Osteocyte (in vitro differentiated cells): ENCODE measurements at regions not wholly inside any gene's neighbourhood (a gene's known extent, or its start where the extent isn't known, plus 50 kb on each side); places are given as distances from the start of the nearest gene placed in this dataset.

Experiments
- DNase-seq: peaks from one replicate; pipeline ENCODE4 v3.0.0; 2021; ENCODE audit warnings: mixed read lengths; ENCODE audit not compliant: unreplicated experiment; ENCODE audit errors: extremely low spot score
- H3K27ac Mint-ChIP-seq: one replicate; pipeline ENCODE4 v1.8.0; 2021; ENCODE audit warnings: mild to moderate bottlenecking, mixed read lengths; ENCODE audit not compliant: unreplicated experiment
- H3K27me3 Mint-ChIP-seq: one replicate; pipeline ENCODE4 v1.8.0; 2021; ENCODE audit warnings: mixed read lengths; ENCODE audit not compliant: unreplicated experiment
- H3K36me3 Mint-ChIP-seq: one replicate; pipeline ENCODE4 v1.8.0; 2021; ENCODE audit warnings: mixed read lengths; ENCODE audit not compliant: unreplicated experiment
- H3K4me1 Mint-ChIP-seq: one replicate; pipeline ENCODE4 v1.8.0; 2021; ENCODE audit warnings: mixed read lengths; ENCODE audit not compliant: unreplicated experiment
- H3K4me3 Mint-ChIP-seq: one replicate; pipeline ENCODE4 v1.8.0; 2021; ENCODE audit warnings: mild to moderate bottlenecking, moderate library complexity, mixed read lengths; ENCODE audit not compliant: unreplicated experiment
- H3K9me3 Mint-ChIP-seq: one replicate; pipeline ENCODE4 v1.8.0; 2021; ENCODE audit warnings: mixed read lengths; ENCODE audit not compliant: unreplicated experiment
- TF ChIP-seq, protein P1 (sequence below): fragments of 200-600 bp; sonication (generic); IDR thresholded peaks from 2 replicates; pipeline ENCODE4 v1.5.0; 2021; ENCODE audit warnings: antibody characterized with exemption, mild to moderate bottlenecking, moderate library complexity

DNA sequence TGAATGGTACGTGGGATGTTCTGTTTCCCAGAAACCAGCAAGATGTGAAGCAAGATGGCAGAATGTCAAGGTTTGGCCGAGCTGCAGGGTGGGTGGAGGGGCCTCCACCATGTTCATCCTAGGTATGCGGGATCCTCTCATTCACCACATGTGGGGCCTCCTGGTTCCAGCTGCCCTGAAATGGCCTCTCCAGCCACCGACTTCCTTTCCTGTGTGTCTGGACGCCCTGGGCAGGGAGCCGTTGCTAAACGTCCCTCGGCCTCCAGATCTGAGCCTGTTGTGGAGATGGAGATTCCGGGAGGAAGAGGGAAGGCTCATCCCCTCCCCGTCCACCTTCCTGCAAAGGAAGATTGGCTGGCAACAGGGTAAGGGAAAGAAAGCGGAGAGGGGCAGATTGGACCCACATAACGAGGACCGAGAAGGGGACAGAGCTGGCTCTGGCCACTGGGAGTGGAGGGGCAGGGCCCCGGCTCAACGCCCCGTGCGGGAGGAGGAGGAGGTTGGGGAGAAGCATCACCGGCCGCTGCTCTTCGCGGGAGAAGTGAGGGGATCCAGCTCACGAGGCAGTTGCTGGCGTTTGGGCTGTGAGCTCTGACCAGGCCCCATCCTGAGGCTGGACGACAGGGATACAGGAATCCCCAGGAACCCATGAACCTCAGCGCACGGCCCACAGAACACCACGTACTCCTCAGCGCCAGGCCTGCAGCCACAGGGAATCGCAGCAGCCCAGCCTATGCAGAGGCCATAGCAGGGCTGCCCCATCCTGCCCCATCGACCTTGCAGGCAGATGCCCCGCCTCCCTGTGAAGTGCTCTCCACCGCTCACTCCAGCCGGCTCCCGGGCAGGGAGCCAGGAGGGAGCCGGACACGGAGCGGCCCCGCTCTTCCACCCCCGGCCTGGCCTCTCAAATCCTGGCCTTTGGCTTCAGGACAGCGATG lies 98.3 kb downstream of the FOXL3 start:
- peaks cover 3% of the 10 kb centered on the region for H3K4me1 Mint-ChIP-seq
- H3K4me3 Mint-ChIP-seq, result no peak overlapping the region
- peaks cover 27% of the 10 kb centered on the region for H3K27me3 Mint-ChIP-seq
- H3K9me3 Mint-ChIP-seq, result peaks cover 15% of the 10 kb centered on the region
- no peaks in the 10 kb centered on the region for H3K36me3 Mint-ChIP-seq
- H3K27ac Mint-ChIP-seq, result no peak overlapping the region
- no peak for DNase-seq
- TF ChIP-seq, protein P1, sequence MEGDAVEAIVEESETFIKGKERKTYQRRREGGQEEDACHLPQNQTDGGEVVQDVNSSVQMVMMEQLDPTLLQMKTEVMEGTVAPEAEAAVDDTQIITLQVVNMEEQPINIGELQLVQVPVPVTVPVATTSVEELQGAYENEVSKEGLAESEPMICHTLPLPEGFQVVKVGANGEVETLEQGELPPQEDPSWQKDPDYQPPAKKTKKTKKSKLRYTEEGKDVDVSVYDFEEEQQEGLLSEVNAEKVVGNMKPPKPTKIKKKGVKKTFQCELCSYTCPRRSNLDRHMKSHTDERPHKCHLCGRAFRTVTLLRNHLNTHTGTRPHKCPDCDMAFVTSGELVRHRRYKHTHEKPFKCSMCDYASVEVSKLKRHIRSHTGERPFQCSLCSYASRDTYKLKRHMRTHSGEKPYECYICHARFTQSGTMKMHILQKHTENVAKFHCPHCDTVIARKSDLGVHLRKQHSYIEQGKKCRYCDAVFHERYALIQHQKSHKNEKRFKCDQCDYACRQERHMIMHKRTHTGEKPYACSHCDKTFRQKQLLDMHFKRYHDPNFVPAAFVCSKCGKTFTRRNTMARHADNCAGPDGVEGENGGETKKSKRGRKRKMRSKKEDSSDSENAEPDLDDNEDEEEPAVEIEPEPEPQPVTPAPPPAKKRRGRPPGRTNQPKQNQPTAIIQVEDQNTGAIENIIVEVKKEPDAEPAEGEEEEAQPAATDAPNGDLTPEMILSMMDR, result no peak

DNA sequence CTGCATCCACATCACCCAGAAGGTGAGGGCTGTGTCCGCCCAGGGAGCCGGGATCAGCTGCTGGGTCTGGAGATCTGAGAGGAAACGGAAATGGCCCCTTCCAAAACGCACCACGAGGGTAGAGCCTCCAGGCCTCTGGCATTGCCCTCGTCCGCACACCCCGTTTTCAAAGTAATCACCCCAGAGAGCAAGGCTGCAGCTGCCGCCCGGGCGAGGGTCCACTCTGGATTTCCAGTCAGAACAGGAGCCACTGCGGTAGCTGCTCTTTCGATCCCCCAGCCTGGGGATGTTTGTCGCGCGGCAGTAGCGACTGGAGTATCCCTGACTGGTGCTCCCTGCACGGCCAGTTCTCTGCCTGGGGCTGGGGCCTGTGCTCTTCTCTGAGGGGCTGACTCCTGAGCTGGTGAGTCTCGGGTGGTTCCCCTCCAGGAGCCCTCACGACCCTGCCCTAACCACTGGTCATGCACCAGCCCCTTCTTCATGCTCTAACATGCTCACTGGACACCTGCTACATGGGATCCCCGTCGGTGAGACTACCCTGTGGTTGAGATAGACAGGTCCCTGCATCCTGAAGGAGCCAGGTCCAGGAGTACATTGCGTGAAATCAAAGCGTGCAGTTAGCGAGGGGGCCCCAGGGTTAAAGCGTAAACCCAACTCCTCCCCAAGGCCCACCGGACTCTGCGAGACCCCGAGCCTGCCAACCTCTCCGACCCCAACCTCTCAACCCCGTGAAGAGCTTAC lies 99.2 kb downstream of the FOXL3 start:
- peaks cover 18% of the 10 kb centered on the region for H3K27me3 Mint-ChIP-seq
- TF ChIP-seq, protein P1, result no peak
- peaks cover 7% of the 10 kb centered on the region for H3K9me3 Mint-ChIP-seq
- peaks cover 3% of the 10 kb centered on the region for H3K4me1 Mint-ChIP-seq
- no peak for DNase-seq
- H3K36me3 Mint-ChIP-seq, result no peaks in the 10 kb centered on the region
- no peak overlapping the region for H3K4me3 Mint-ChIP-seq
- H3K27ac Mint-ChIP-seq, result no peak overlapping the region

DNA sequence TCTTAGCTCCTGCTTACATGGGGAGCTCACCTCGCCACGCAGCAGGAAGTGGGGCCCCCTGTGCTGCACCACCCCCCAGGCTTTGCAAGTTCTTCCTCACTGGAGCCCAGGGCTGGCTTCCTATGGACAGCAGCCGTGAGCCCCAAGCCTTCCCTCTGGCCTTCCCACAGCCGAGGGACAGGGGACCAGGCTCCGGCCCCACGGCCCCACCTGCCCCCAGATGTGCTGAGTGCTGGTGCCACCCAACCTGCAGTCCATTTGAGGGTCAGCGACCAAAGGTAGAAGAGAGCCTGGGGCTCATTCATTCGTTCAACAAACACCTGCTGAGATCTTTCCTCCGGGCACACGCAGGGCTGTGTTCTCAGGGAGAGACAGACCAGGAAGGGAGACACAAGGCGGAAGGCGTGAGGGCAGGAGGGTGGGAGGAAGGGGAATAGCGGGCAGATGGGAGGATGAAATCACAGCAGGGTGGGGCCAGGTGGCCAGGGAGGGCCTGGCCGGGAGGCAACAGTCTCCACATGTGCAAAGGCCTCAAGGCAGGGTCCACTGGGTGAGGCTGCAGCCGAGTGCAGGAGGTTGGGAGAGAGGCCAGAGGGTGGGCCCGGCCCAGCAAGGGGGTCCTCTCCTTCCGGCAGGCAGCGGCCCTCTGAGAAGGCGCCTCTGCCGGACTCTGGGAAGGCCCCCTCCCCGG lies 100.1 kb downstream of the FOXL3 start:
- TF ChIP-seq, protein P1, result no peak
- no peak overlapping the region for H3K27ac Mint-ChIP-seq
- H3K27me3 Mint-ChIP-seq, result peaks cover 13% of the 10 kb centered on the region
- no peak overlapping the region for H3K4me3 Mint-ChIP-seq
- peaks cover 3% of the 10 kb centered on the region for H3K9me3 Mint-ChIP-seq
- H3K4me1 Mint-ChIP-seq, result peaks cover 3% of the 10 kb centered on the region
- no peaks in the 10 kb centered on the region for H3K36me3 Mint-ChIP-seq
- no peak for DNase-seq

DNA sequence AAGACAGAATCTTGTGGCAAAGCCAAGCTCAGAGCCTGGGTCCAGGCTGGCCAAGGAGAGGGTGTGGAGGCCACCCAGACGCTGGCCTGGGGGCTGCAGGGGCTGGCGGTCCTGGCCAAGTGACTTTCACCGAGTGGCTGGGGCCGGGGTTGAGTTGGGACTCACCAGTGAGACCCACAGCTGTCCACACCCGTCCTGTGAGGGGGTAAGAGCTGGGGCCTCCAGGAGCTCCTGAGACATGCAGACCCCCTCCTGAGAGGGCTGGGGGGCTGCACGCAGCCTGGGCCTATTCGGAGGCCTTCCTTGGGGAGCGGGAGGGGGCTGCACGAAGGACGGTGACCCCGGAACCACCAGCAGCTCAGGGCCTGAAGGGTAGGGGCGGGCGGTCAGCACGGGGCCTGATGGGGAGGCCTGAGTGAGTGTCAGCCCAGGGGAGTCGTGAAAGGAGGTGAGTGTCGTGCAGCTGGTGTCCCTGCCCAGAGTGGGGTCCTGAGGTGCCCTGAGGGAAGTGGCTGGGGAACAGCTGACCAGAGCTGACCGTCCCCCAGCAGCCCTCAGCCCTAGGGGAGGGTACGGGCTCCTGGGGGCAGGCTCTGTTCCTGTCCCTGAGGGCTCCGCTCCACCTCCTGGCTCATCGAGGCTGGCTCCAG lies 100.9 kb downstream of the FOXL3 start:
- Mint-ChIP-seq H3K27ac (no peak overlapping the region), H3K9me3 (peaks cover 9% of the 10 kb centered on the region), H3K4me3 (no peak overlapping the region), H3K4me1 (peaks cover 3% of the 10 kb centered on the region), H3K27me3 (peaks cover 9% of the 10 kb centered on the region), H3K36me3 (no peaks in the 10 kb centered on the region)
- TF ChIP-seq, protein P1, result no peak
- DNase-seq, result no peak
